ENCODE measurements at regions not wholly inside any gene's neighbourhood (a gene's known extent, or its start where the extent isn't known, plus 50 kb on each side); places are given as distances from the start of the nearest gene placed in this dataset.
A peak's percentile ranks its signal among the peaks of the same experiment; 100 is the strongest.

GRCh38 chr2:236859908-236860307 is 225.8 kb upstream of the COPS8 start:
- Histone ChIP-seq H3K4me2 (ENCODE audit: low read length) (no peak overlapping the region), H3K4me3 (ENCODE audit: low read length) (no peak overlapping the region), H3K36me3 (ENCODE audit: insufficient read depth, low read length) (no peaks in the 10 kb centered on the region), H3K9ac (ENCODE audit: low read length) (no peak overlapping the region), H2AFZ (ENCODE audit: low read depth, low read length) (no peak overlapping the region), H4K20me1 (ENCODE audit: insufficient read depth) (no peaks in the 10 kb centered on the region), H3K9me3 (ENCODE audit: low read length) (peaks cover under 1% of the 10 kb centered on the region), H3F3A (ENCODE audit: insufficient read depth, low read length, poor library complexity, severe bottlenecking) (no peaks in the 10 kb centered on the region), H3K9me2 (ENCODE audit: insufficient read depth, low read length) (no peaks in the 10 kb centered on the region), H3K27me3 (ENCODE audit: insufficient read depth, low read depth, low read length) (no peaks in the 10 kb centered on the region), H3K27ac (ENCODE audit: low read length) (no peak overlapping the region), H3K79me2 (replicated peaks; ENCODE audit: insufficient read depth, low read length) (no peaks in the 10 kb centered on the region)
- TF ChIP-seq POLR2AphosphoS5 (IDR thresholded peaks at IDR 0.05): no peak
- TF ChIP-seq, protein P1, sequence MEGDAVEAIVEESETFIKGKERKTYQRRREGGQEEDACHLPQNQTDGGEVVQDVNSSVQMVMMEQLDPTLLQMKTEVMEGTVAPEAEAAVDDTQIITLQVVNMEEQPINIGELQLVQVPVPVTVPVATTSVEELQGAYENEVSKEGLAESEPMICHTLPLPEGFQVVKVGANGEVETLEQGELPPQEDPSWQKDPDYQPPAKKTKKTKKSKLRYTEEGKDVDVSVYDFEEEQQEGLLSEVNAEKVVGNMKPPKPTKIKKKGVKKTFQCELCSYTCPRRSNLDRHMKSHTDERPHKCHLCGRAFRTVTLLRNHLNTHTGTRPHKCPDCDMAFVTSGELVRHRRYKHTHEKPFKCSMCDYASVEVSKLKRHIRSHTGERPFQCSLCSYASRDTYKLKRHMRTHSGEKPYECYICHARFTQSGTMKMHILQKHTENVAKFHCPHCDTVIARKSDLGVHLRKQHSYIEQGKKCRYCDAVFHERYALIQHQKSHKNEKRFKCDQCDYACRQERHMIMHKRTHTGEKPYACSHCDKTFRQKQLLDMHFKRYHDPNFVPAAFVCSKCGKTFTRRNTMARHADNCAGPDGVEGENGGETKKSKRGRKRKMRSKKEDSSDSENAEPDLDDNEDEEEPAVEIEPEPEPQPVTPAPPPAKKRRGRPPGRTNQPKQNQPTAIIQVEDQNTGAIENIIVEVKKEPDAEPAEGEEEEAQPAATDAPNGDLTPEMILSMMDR (IDR thresholded peaks at IDR 0.05; ENCODE audit: poor library complexity, severe bottlenecking): no peak
- no peak for TF ChIP-seq TAF1 (IDR thresholded peaks at IDR 0.05; ENCODE audit: low read depth)
- TF ChIP-seq RAD21 (conservative IDR thresholded peaks at IDR 0.05): no peak
- TF ChIP-seq SMC3 (conservative IDR thresholded peaks at IDR 0.05; ENCODE audit: poor library complexity): no peak
- TF ChIP-seq EZH2 (IDR thresholded peaks at IDR 0.05; ENCODE audit: borderline replicate concordance, insufficient read depth, low read length, poor library complexity, severe bottlenecking): no peak
- no peak for TF ChIP-seq MXI1 (conservative IDR thresholded peaks at IDR 0.05; ENCODE audit: poor library complexity, severe bottlenecking)
- no peak for TF ChIP-seq EP300 (conservative IDR thresholded peaks at IDR 0.05; ENCODE audit: poor library complexity, severe bottlenecking)

GRCh38 chr2:236861196-236861875 is 224.4 kb upstream of the COPS8 start:
- Histone ChIP-seq H3K4me3 (ENCODE audit: low read length) (no peak overlapping the region), H3K4me2 (ENCODE audit: low read length) (no peak overlapping the region), H3K9me3 (ENCODE audit: low read length) (peaks cover 4% of the 10 kb centered on the region), H3K36me3 (ENCODE audit: insufficient read depth, low read length) (no peaks in the 10 kb centered on the region), H2AFZ (ENCODE audit: low read depth, low read length) (no peak overlapping the region), H3K79me2 (replicated peaks; ENCODE audit: insufficient read depth, low read length) (no peaks in the 10 kb centered on the region), H3K27me3 (ENCODE audit: insufficient read depth, low read depth, low read length) (no peaks in the 10 kb centered on the region), H3K9ac (ENCODE audit: low read length) (no peak overlapping the region), H4K20me1 (ENCODE audit: insufficient read depth) (no peaks in the 10 kb centered on the region), H3F3A (ENCODE audit: insufficient read depth, low read length, poor library complexity, severe bottlenecking) (no peaks in the 10 kb centered on the region), H3K27ac (ENCODE audit: low read length) (peak overlapping the region; percentile 67), H3K9me2 (ENCODE audit: insufficient read depth, low read length) (no peaks in the 10 kb centered on the region)
- TF ChIP-seq TAF1 (IDR thresholded peaks at IDR 0.05; ENCODE audit: low read depth) (no peak), SMC3 (conservative IDR thresholded peaks at IDR 0.05; ENCODE audit: poor library complexity) (no peak), EZH2 (IDR thresholded peaks at IDR 0.05; ENCODE audit: borderline replicate concordance, insufficient read depth, low read length, poor library complexity, severe bottlenecking) (no peak), POLR2AphosphoS5 (IDR thresholded peaks at IDR 0.05) (no peak)

DNA sequence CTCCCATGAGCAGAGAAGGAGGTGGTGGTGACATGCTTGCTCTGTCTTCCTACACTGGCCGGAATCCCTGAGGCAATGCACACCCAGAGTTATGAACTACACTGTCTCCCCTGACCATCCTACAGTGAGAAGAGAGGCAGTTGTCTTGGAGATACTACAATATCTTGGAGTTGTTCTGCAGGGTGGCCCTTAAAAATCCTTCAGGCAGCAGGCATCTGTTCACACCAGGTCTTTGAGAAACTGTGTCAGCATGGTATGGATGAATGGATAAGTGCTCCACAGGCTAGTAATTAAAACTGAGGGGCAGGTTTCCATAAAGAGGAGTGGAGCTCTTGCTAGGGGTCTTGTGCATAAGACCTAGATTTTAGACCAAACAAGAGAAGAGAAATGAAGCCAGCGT is 223.7 kb upstream of the COPS8 start:
- H3K9me2 ChIP-seq (ENCODE audit: insufficient read depth, low read length): no peaks in the 10 kb centered on the region
- H3K9me3 ChIP-seq (ENCODE audit: low read length): peaks cover 4% of the 10 kb centered on the region
- no peak overlapping the region for H3K4me2 ChIP-seq (ENCODE audit: low read length)
- no peaks in the 10 kb centered on the region for H3F3A ChIP-seq (ENCODE audit: insufficient read depth, low read length, poor library complexity, severe bottlenecking)
- no peaks in the 10 kb centered on the region for H4K20me1 ChIP-seq (ENCODE audit: insufficient read depth)
- no peak overlapping the region for H3K9ac ChIP-seq (ENCODE audit: low read length)
- H3K4me3 ChIP-seq (ENCODE audit: low read length): no peak overlapping the region
- TF ChIP-seq SMC3 (conservative IDR thresholded peaks at IDR 0.05; ENCODE audit: poor library complexity) (no peak), RAD21 (conservative IDR thresholded peaks at IDR 0.05) (no peak), EZH2 (IDR thresholded peaks at IDR 0.05; ENCODE audit: borderline replicate concordance, insufficient read depth, low read length, poor library complexity, severe bottlenecking) (no peak), EP300 (conservative IDR thresholded peaks at IDR 0.05; ENCODE audit: poor library complexity, severe bottlenecking) (no peak), TAF1 (IDR thresholded peaks at IDR 0.05; ENCODE audit: low read depth) (no peak), POLR2AphosphoS5 (IDR thresholded peaks at IDR 0.05) (no peak), MXI1 (conservative IDR thresholded peaks at IDR 0.05; ENCODE audit: poor library complexity, severe bottlenecking) (no peak)
- TF ChIP-seq, protein P1 (IDR thresholded peaks at IDR 0.05; ENCODE audit: poor library complexity, severe bottlenecking): no peak
- TF ChIP-seq, protein P2, sequence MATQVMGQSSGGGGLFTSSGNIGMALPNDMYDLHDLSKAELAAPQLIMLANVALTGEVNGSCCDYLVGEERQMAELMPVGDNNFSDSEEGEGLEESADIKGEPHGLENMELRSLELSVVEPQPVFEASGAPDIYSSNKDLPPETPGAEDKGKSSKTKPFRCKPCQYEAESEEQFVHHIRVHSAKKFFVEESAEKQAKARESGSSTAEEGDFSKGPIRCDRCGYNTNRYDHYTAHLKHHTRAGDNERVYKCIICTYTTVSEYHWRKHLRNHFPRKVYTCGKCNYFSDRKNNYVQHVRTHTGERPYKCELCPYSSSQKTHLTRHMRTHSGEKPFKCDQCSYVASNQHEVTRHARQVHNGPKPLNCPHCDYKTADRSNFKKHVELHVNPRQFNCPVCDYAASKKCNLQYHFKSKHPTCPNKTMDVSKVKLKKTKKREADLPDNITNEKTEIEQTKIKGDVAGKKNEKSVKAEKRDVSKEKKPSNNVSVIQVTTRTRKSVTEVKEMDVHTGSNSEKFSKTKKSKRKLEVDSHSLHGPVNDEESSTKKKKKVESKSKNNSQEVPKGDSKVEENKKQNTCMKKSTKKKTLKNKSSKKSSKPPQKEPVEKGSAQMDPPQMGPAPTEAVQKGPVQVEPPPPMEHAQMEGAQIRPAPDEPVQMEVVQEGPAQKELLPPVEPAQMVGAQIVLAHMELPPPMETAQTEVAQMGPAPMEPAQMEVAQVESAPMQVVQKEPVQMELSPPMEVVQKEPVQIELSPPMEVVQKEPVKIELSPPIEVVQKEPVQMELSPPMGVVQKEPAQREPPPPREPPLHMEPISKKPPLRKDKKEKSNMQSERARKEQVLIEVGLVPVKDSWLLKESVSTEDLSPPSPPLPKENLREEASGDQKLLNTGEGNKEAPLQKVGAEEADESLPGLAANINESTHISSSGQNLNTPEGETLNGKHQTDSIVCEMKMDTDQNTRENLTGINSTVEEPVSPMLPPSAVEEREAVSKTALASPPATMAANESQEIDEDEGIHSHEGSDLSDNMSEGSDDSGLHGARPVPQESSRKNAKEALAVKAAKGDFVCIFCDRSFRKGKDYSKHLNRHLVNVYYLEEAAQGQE (IDR thresholded peaks at IDR 0.05; ENCODE audit: borderline replicate concordance): no peak
- H3K27ac ChIP-seq (ENCODE audit: low read length): peak overlapping the region; percentile 67
- no peaks in the 10 kb centered on the region for H3K27me3 ChIP-seq (ENCODE audit: insufficient read depth, low read depth, low read length)
- H2AFZ ChIP-seq (ENCODE audit: low read depth, low read length): no peak overlapping the region
- H3K36me3 ChIP-seq (ENCODE audit: insufficient read depth, low read length): no peaks in the 10 kb centered on the region
- H3K79me2 ChIP-seq (replicated peaks; ENCODE audit: insufficient read depth, low read length): no peaks in the 10 kb centered on the region

Data from neural cell (in vitro differentiated cells).